Mesenchymal stem cell (in vitro differentiated cells and primary cell): ENCODE measurements at regions not wholly inside any gene's neighbourhood (a gene's known extent, or its start where the extent isn't known, plus 50 kb on each side); places are given as distances from the start of the nearest gene placed in this dataset.

Experiments used
- DNase-seq: peaks from one replicate; pipeline ENCODE4 v3.0.0-alpha.2; 2013
- H2AFZ ChIP-seq: one replicate; pipeline ENCODE4 v1.6.1; 2013; ENCODE audit warnings: low read depth, mild to moderate bottlenecking, control low read depth, inconsistent platforms, low read length, moderate library complexity
- H2AK5ac ChIP-seq: 2 replicates; pipeline ENCODE4 v1.6.1; 2013; ENCODE audit warnings: low read length, moderate library complexity, mild to moderate bottlenecking, inconsistent platforms; ENCODE audit not compliant: severe bottlenecking
- H2BK120ac ChIP-seq: one replicate; pipeline ENCODE4 v1.6.1; 2013; ENCODE audit warnings: low read depth, mild to moderate bottlenecking, inconsistent platforms, low read length, moderate library complexity
- H2BK12ac ChIP-seq, 2 experiments: one replicate each; pipeline ENCODE4 v1.6.1; 2013; ENCODE audit warnings: inconsistent platforms in 2 of 2, low read length in 2 of 2, mild to moderate bottlenecking in 2 of 2, moderate library complexity in 2 of 2, control low read depth in 1 of 2
- H2BK15ac ChIP-seq: one replicate; pipeline ENCODE4 v1.6.1; 2013; ENCODE audit warnings: mild to moderate bottlenecking, low read depth, inconsistent platforms; ENCODE audit not compliant: poor library complexity, severe bottlenecking
- H2BK5ac ChIP-seq: 2 replicates; pipeline ENCODE4 v1.6.1; 2013; ENCODE audit warnings: low read depth, mild to moderate bottlenecking, low read length, control low read depth, inconsistent platforms; ENCODE audit not compliant: poor library complexity, severe bottlenecking
- H3K14ac ChIP-seq, 2 experiments: one replicate each; pipeline ENCODE4 v1.6.1; 2013; ENCODE audit warnings: inconsistent platforms in 2 of 2, low read length in 2 of 2, control low read depth in 1 of 2, mild to moderate bottlenecking in 1 of 2, moderate library complexity in 1 of 2
- H3K18ac ChIP-seq, 2 experiments: one replicate each; pipeline ENCODE4 v1.6.1; 2013; ENCODE audit warnings: inconsistent platforms in 2 of 2, low read length in 2 of 2, control low read depth in 1 of 2, low read depth in 1 of 2, mild to moderate bottlenecking in 1 of 2
- H3K23ac ChIP-seq, 2 experiments: one replicate each; pipeline ENCODE4 v1.6.1; 2013; ENCODE audit warnings: inconsistent platforms in 2 of 2, low read length in 2 of 2, mild to moderate bottlenecking in 2 of 2, moderate library complexity in 2 of 2, control low read depth in 1 of 2
- H3K27ac ChIP-seq: 2 replicates; pipeline ENCODE4 v1.5.1; 2013; ENCODE audit warnings: mild to moderate bottlenecking, moderate library complexity, low read length, control low read depth, inconsistent platforms; ENCODE audit not compliant: poor library complexity, severe bottlenecking
- H3K27me3 ChIP-seq, 2 experiments: 2 replicates each; pipeline versions ENCODE4 v1.6.1 to v1.7.0; 2013; ENCODE audit warnings: low read length in 2 of 2, mild to moderate bottlenecking in 2 of 2, moderate library complexity in 2 of 2, control low read depth in 1 of 2, inconsistent platforms in 1 of 2; ENCODE audit not compliant: control insufficient read depth in 1 of 2, insufficient read depth in 1 of 2
- H3K36me3 ChIP-seq, 2 experiments: 2 replicates each; pipeline versions ENCODE4 v1.6.1 to v1.7.0; 2013; ENCODE audit warnings: low read length in 2 of 2, control low read depth in 1 of 2, inconsistent platforms in 1 of 2, low read depth in 1 of 2, mild to moderate bottlenecking in 1 of 2; ENCODE audit not compliant: insufficient read depth in 2 of 2, control insufficient read depth in 1 of 2
- H3K4ac ChIP-seq, 2 experiments: one replicate each; pipeline ENCODE4 v1.6.1; 2013; ENCODE audit warnings: inconsistent platforms in 2 of 2, low read length in 2 of 2, mild to moderate bottlenecking in 2 of 2, moderate library complexity in 2 of 2, control low read depth in 1 of 2, low read depth in 1 of 2
- H3K4me1 ChIP-seq: 2 replicates; pipeline ENCODE4 v1.6.1; 2013; ENCODE audit warnings: low read depth, low read length, control low read depth; ENCODE audit not compliant: control insufficient read depth, insufficient read depth
- H3K4me2 ChIP-seq: 2 replicates; pipeline ENCODE4 v1.6.1; 2013; ENCODE audit warnings: low read length, mild to moderate bottlenecking, inconsistent platforms; ENCODE audit not compliant: poor library complexity, severe bottlenecking
- H3K4me3 ChIP-seq, 2 experiments: 2 replicates each; pipeline versions ENCODE4 v1.5.1 to v1.7.0; 2013; ENCODE audit warnings: low read length in 2 of 2, mild to moderate bottlenecking in 2 of 2, control low read depth in 1 of 2, low read depth in 1 of 2; ENCODE audit not compliant: insufficient read depth in 1 of 2
- H3K79me1 ChIP-seq: replicated peaks from 2 replicates; pipeline ENCODE4 v1.6.1; 2013; ENCODE audit warnings: mild to moderate bottlenecking, control low read depth, low read length, inconsistent platforms; ENCODE audit not compliant: poor library complexity, severe bottlenecking
- H3K9ac ChIP-seq: 2 replicates; pipeline ENCODE4 v1.7.0; 2013; ENCODE audit warnings: mild to moderate bottlenecking, low read length, moderate library complexity
- H3K9me3 ChIP-seq: 2 replicates; pipeline ENCODE4 v1.7.0; 2013; ENCODE audit warnings: mild to moderate bottlenecking, low read length; ENCODE audit not compliant: control insufficient read depth
- H4K8ac ChIP-seq: one replicate; pipeline ENCODE4 v1.6.1; 2013; ENCODE audit warnings: inconsistent platforms, mild to moderate bottlenecking, low read length, moderate library complexity
- H4K91ac ChIP-seq: one replicate; pipeline ENCODE4 v1.6.1; 2013; ENCODE audit warnings: mild to moderate bottlenecking, low read length, inconsistent platforms
- WGBS: methylation state at CpG from one replicate; pipeline ENCODE4 v1.1.7; 2013; ENCODE audit warnings: mixed read lengths; 5-methylcytosine and 5-hydroxymethylcytosine counted together

- WGBS: 78% methylated on average over 5 of the region's 5 CpGs
- Histone ChIP-seq H4K91ac (no peak overlapping the region), H2BK5ac (no peak overlapping the region)
Observed at GRCh38 chr4:126752126-126752525, 880.6 kb upstream of the INTU start.

GRCh38 chr4:126752702-126753101, 880.1 kb upstream of the INTU start:
- Histone ChIP-seq H2BK12ac (no peak overlapping the region), H3K4me2 (no peak overlapping the region), H3K36me3 (no peaks in the 10 kb centered on the region), H3K9ac (no peak overlapping the region), H4K91ac (no peak overlapping the region), H3K23ac (no peak overlapping the region), H3K9me3 (no peaks in the 10 kb centered on the region), H2AK5ac (no peak overlapping the region), H3K4me1 (no peaks in the 10 kb centered on the region), H3K14ac (no peak overlapping the region), H3K18ac (no peak overlapping the region), H3K4ac (no peak overlapping the region), H4K8ac (no peak overlapping the region), H3K27me3 (no peaks in the 10 kb centered on the region), H2BK5ac (no peak overlapping the region), H2BK120ac (no peak overlapping the region), H2AFZ (no peak overlapping the region), H2BK15ac (no peak overlapping the region), H3K4me3 (no peak overlapping the region), H3K79me1 (no peaks in the 10 kb centered on the region), H3K27ac (no peak overlapping the region)
- WGBS: 100% methylated on average over 2 of the region's 4 CpGs
- DNase-seq: no peak

More at GRCh38 chr4:126752126-126752525, 880.6 kb upstream of the INTU start:
- H3K23ac ChIP-seq: no peak overlapping the region
- H2BK15ac ChIP-seq: no peak overlapping the region
- H3K36me3 ChIP-seq: no peaks in the 10 kb centered on the region
- no peak overlapping the region for H3K4me3 ChIP-seq
- H3K27me3 ChIP-seq: no peaks in the 10 kb centered on the region
- peak; percentile 34 for DNase-seq
- no peak overlapping the region for H2AK5ac ChIP-seq
- H2AFZ ChIP-seq: no peak overlapping the region
- H3K4ac ChIP-seq: no peak overlapping the region
- no peaks in the 10 kb centered on the region for H3K9me3 ChIP-seq
- no peak overlapping the region for H2BK12ac ChIP-seq
- no peak overlapping the region for H3K14ac ChIP-seq
- no peaks in the 10 kb centered on the region for H3K4me1 ChIP-seq
- no peak overlapping the region for H3K27ac ChIP-seq
- no peak overlapping the region for H4K8ac ChIP-seq
- H3K4me2 ChIP-seq: no peak overlapping the region
- no peak overlapping the region for H3K9ac ChIP-seq
- no peaks in the 10 kb centered on the region for H3K79me1 ChIP-seq
- no peak overlapping the region for H3K18ac ChIP-seq
- H2BK120ac ChIP-seq: no peak overlapping the region

GRCh38 chr4:126753592-126753991, 879.2 kb upstream of the INTU start:
- Histone ChIP-seq H2BK15ac (no peak overlapping the region), H3K27me3 (no peaks in the 10 kb centered on the region), H3K4ac (no peak overlapping the region), H3K9ac (no peak overlapping the region), H3K79me1 (no peaks in the 10 kb centered on the region), H2BK120ac (no peak overlapping the region), H2BK12ac (no peak overlapping the region), H3K4me3 (no peak overlapping the region), H3K27ac (no peak overlapping the region), H2AFZ (no peak overlapping the region), H2BK5ac (no peak overlapping the region), H3K36me3 (no peaks in the 10 kb centered on the region), H4K91ac (no peak overlapping the region), H3K14ac (no peak overlapping the region), H3K4me1 (no peaks in the 10 kb centered on the region), H3K23ac (no peak overlapping the region), H4K8ac (no peak overlapping the region), H3K4me2 (no peak overlapping the region), H3K18ac (no peak overlapping the region), H3K9me3 (no peaks in the 10 kb centered on the region), H2AK5ac (no peak overlapping the region)
- DNase-seq: no peak
- 100% methylated on average over 1 of the region's 1 CpG for WGBS

GRCh38 chr4:126755506-126755905, 877.3 kb upstream of the INTU start:
- H3K23ac ChIP-seq: no peak overlapping the region
- no peak overlapping the region for H3K27ac ChIP-seq
- no peaks in the 10 kb centered on the region for H3K9me3 ChIP-seq
- no peak overlapping the region for H3K9ac ChIP-seq
- H2BK5ac ChIP-seq: no peak overlapping the region
- H3K79me1 ChIP-seq: no peaks in the 10 kb centered on the region
- no peak overlapping the region for H2BK15ac ChIP-seq
- no peaks in the 10 kb centered on the region for H3K27me3 ChIP-seq
- H2AFZ ChIP-seq: no peak overlapping the region
- no peak overlapping the region for H4K8ac ChIP-seq
- DNase-seq: no peak
- no peaks in the 10 kb centered on the region for H3K4me1 ChIP-seq
- H2BK12ac ChIP-seq: no peak overlapping the region
- no peak overlapping the region for H4K91ac ChIP-seq
- H2AK5ac ChIP-seq: no peak overlapping the region
- H3K14ac ChIP-seq: no peak overlapping the region
- no peak overlapping the region for H3K4me2 ChIP-seq
- no peaks in the 10 kb centered on the region for H3K36me3 ChIP-seq
- no peak overlapping the region for H3K18ac ChIP-seq
- H2BK120ac ChIP-seq: no peak overlapping the region
- H3K4ac ChIP-seq: no peak overlapping the region
- H3K4me3 ChIP-seq: no peak overlapping the region
